H1 (cell line): ENCODE measurements at regions not wholly inside any gene's neighbourhood (a gene's known extent, or its start where the extent isn't known, plus 50 kb on each side); places are given as distances from the start of the nearest gene placed in this dataset.

Experiments used
- BRCA1 ChIP-seq: IDR thresholded peaks from 2 replicates; pipeline ENCODE4 v1.6.1; 2012; ENCODE audit warnings: low read depth, low read length, improper control_type of control experiment
- CBX8 ChIP-seq: fragments of 300-800, 300-1000 bp; sonication (generic); IDR thresholded peaks from 2 replicates; pipeline ENCODE4 v1.7.1; 2016; ENCODE audit warnings: low read depth, low read length, borderline replicate concordance
- EGR1 ChIP-seq: IDR thresholded peaks from 2 replicates; pipeline ENCODE4 v1.6.1; 2011; ENCODE audit warnings: low read depth, low read length, borderline replicate concordance
- TF ChIP-seq, protein P1 (sequence below), 3 experiments: IDR thresholded peaks; 1 replicate in 2 of 3; 2 replicates in 1 of 3; pipeline versions ENCODE4 v1.5.1 to v1.6.1; 2011; ENCODE audit warnings: low read length in 3 of 3, mild to moderate bottlenecking in 3 of 3, inconsistent platforms in 2 of 3, low read depth in 1 of 3, moderate library complexity in 1 of 3; ENCODE audit not compliant: insufficient read depth in 1 of 3; ENCODE audit errors: control extremely low read depth in 1 of 3

DNA sequence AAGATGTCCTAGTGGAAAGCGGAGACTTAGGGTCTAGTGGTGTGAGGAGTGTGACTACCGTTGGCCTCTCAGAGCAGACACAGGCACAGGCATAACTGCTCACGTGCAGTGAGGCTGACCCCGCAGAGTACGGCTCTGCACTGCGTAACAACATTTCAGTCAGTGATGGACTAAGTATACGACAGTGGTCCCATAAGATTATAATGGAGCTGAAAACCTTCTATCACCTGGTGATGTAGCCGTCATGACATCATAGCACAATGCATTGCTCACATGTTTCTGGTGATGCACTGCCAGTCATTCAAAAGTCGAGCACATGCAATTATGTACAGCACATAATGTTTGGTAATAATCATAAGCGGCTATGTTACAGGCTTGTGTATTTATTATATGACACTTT lies 179.6 kb downstream of the VAPA start:
- TF ChIP-seq, protein P1, sequence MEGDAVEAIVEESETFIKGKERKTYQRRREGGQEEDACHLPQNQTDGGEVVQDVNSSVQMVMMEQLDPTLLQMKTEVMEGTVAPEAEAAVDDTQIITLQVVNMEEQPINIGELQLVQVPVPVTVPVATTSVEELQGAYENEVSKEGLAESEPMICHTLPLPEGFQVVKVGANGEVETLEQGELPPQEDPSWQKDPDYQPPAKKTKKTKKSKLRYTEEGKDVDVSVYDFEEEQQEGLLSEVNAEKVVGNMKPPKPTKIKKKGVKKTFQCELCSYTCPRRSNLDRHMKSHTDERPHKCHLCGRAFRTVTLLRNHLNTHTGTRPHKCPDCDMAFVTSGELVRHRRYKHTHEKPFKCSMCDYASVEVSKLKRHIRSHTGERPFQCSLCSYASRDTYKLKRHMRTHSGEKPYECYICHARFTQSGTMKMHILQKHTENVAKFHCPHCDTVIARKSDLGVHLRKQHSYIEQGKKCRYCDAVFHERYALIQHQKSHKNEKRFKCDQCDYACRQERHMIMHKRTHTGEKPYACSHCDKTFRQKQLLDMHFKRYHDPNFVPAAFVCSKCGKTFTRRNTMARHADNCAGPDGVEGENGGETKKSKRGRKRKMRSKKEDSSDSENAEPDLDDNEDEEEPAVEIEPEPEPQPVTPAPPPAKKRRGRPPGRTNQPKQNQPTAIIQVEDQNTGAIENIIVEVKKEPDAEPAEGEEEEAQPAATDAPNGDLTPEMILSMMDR (IDR thresholded peaks at IDR 0.05; ENCODE audit: control extremely low read depth in 1 of 3, insufficient read depth in 1 of 3, low read depth in 1 of 3, low read length in 3 of 3): no peak
- TF ChIP-seq CBX8: no peak
- no peak for TF ChIP-seq BRCA1
- no peak for TF ChIP-seq EGR1
